BE2C (cell line): ENCODE measurements at regions not wholly inside any gene's neighbourhood (a gene's known extent, or its start where the extent isn't known, plus 50 kb on each side); places are given as distances from the start of the nearest gene placed in this dataset.

Source experiments
- DNase-seq: peaks from one replicate; pipeline ENCODE4 v3.0.0-alpha.2; 2020
- H3K27me3 ChIP-seq: fragments of 250-450 bp; sonication (Bioruptor Pico); 2 replicates; pipeline ENCODE4 v1.5.1; 2020; ENCODE audit warnings: mild to moderate bottlenecking
- H3K36me3 ChIP-seq: fragments of 250-450 bp; sonication (Bioruptor Pico); 2 replicates; pipeline ENCODE4 v1.5.1; 2020; ENCODE audit warnings: mild to moderate bottlenecking
- H3K4me1 ChIP-seq: fragments of 250-450 bp; sonication (Bioruptor Pico); 2 replicates; pipeline ENCODE4 v1.5.1; 2020
- H3K4me3 ChIP-seq: 2 replicates; pipeline ENCODE4 v1.5.1; 2011; ENCODE audit warnings: low read depth, low read length
- H3K9me3 ChIP-seq: fragments of 250-450 bp; sonication (Bioruptor Pico); 2 replicates; pipeline ENCODE4 v1.5.1; 2020
- TF ChIP-seq, protein P1 (sequence below): IDR thresholded peaks from 2 replicates; pipeline ENCODE4 v1.5.1; 2012; ENCODE audit warnings: mild to moderate bottlenecking, low read depth, low read length

DNA sequence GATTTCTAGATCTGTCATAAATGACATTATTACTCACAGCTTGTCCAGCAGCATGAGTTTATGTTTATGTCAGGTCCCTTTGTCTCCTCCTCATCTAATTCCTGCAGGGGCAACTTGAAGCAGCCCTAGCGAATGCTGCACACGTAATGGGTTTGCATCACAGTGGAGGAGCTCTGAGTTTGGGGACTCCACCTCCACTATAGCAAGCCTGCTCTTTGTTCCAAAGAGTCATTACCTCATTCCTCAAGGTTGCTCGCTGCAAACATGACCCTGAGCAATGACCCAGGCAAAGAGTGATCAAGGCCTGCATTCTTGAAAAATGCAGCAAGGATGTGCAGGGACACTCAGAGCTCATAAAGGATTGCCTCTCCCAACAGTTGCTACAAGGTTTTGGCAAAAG, 261.9 kb downstream of the HHIPL2 start:
- H3K9me3 ChIP-seq, result no peaks in the 10 kb centered on the region
- no peaks in the 10 kb centered on the region for H3K4me1 ChIP-seq
- DNase-seq, result no peak
- no peak overlapping the region for H3K4me3 ChIP-seq
- H3K27me3 ChIP-seq, result no peaks in the 10 kb centered on the region
- H3K36me3 ChIP-seq, result no peaks in the 10 kb centered on the region
- TF ChIP-seq, protein P1, sequence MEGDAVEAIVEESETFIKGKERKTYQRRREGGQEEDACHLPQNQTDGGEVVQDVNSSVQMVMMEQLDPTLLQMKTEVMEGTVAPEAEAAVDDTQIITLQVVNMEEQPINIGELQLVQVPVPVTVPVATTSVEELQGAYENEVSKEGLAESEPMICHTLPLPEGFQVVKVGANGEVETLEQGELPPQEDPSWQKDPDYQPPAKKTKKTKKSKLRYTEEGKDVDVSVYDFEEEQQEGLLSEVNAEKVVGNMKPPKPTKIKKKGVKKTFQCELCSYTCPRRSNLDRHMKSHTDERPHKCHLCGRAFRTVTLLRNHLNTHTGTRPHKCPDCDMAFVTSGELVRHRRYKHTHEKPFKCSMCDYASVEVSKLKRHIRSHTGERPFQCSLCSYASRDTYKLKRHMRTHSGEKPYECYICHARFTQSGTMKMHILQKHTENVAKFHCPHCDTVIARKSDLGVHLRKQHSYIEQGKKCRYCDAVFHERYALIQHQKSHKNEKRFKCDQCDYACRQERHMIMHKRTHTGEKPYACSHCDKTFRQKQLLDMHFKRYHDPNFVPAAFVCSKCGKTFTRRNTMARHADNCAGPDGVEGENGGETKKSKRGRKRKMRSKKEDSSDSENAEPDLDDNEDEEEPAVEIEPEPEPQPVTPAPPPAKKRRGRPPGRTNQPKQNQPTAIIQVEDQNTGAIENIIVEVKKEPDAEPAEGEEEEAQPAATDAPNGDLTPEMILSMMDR, result no peak

DNA sequence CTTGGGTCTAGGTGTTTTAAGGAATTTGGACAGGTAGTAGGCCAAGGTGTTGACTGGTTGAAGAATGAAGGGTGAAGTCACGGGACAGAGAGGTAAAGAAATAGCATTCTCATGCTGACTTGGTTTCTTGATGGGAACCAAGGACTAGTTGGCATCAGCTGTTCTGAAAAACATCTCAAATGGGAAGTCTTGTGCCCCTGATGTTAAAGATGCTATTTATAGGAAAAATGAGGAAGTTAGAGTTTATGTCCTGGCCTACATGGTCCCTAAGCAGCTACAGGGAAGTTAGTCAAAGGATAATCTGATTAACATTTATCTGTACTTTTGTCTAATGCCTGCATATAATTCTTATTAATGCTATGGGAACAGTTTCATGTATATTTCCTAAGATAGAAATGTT, 262.4 kb downstream of the HHIPL2 start:
- no peak for DNase-seq
- Histone ChIP-seq H3K9me3 (no peaks in the 10 kb centered on the region), H3K27me3 (no peaks in the 10 kb centered on the region), H3K36me3 (no peaks in the 10 kb centered on the region), H3K4me1 (no peaks in the 10 kb centered on the region), H3K4me3 (no peak overlapping the region)
- TF ChIP-seq, protein P1, result no peak

DNA sequence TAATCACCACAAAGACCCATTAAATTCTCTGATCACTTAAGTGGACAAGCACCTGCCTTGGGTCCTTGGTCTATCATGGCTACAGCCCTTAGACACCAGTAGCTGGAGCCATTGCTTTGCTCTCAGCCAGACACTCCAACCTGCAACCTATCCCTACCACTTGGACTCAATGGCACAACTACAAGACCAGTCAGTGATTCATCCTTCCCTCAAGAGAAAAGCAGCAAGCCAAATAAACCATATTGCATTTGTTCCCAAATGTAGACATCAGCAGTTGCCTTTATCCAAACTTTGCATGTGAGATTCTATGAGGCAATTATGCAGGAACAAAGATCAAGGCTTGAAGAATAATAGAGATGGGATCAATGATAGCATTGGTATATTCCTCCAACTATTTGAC, 263.4 kb downstream of the HHIPL2 start:
- DNase-seq, result no peak
- no peaks in the 10 kb centered on the region for H3K27me3 ChIP-seq

DNA sequence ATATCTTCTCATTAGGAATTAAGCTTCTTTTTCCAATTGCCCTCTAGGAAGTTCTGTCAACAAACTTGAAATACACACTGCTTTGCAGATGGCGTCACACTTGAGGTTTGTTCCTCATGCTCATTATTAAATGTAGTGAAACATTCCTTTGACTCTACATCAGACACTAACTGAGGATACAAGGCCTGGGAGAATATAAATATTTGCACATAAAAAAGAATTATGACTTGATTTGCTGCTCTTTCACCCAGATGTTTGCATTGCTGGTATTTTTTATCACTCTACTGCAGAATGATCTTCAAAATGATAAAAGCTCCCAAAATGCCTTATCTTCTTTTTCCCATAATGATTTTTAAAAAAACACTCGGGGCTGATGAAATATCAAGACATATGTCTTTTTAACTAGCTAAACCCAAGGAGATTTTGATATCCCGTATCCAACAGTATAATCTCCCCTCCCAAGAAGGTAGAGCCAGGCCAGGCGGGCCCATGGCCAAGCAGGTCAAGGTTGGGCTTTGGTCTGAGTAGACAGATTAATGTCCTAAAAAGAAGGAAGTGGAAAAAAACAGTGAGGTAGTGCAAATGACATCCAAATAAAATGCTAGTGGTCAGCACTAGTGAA, 264.6 kb downstream of the HHIPL2 start:
- H3K9me3 ChIP-seq, result no peaks in the 10 kb centered on the region
- no peak overlapping the region for H3K4me3 ChIP-seq
- H3K4me1 ChIP-seq, result no peaks in the 10 kb centered on the region
- DNase-seq, result no peak
- no peaks in the 10 kb centered on the region for H3K36me3 ChIP-seq
- TF ChIP-seq, protein P1, result no peak
- H3K27me3 ChIP-seq, result no peaks in the 10 kb centered on the region

More for the DNA sequence above, 263.4 kb downstream of the HHIPL2 start:
- Histone ChIP-seq H3K9me3 (no peaks in the 10 kb centered on the region), H3K4me1 (no peaks in the 10 kb centered on the region), H3K4me3 (no peak overlapping the region), H3K36me3 (no peaks in the 10 kb centered on the region)
- TF ChIP-seq, protein P1, result no peak

DNA sequence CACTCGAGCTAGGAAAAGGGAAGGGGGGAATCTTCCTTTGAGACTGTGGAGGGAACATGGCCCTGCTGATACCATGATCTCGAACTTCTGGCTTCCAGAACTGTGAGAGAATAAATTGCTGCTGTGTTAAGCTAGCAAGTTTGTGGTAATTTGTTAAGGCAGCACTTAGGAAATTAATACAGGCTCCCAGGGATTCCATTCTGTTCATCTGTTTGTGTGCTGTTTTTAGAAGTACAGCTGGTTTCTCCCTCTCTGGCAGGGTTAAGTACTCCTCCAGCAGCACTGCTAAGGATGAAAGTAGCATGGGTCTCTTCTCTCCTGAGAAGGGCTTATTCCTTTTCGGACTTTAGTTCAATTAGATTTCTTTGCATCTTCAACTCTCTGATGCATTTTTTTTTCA, 268.3 kb downstream of the HHIPL2 start:
- Histone ChIP-seq H3K9me3 (no peaks in the 10 kb centered on the region), H3K4me3 (no peak overlapping the region), H3K4me1 (no peaks in the 10 kb centered on the region), H3K36me3 (no peaks in the 10 kb centered on the region), H3K27me3 (no peaks in the 10 kb centered on the region)
- no peak for DNase-seq
- TF ChIP-seq, protein P1, result no peak

DNA sequence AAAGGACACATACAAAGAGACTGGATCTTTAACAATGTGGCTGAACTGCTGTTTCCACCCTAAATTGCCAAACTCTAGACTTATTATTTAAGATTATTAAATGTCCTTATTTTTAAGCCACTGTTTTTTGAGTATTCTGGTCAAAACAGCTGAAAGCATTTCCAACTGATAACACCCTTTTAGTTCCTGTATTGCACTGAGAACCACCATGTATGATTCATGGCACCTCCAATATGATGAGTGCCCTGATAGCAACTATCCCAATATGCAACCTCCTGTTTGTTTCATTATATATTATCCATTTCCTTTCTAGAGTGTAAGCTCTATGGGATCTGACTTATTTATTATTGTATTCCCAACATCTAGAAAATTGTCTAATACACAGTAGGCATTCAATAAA, 269.4 kb downstream of the HHIPL2 start:
- no peak for DNase-seq
- H3K9me3 ChIP-seq, result no peaks in the 10 kb centered on the region

More for the DNA sequence above, 269.4 kb downstream of the HHIPL2 start:
- no peak overlapping the region for H3K4me3 ChIP-seq
- no peaks in the 10 kb centered on the region for H3K36me3 ChIP-seq
- no peaks in the 10 kb centered on the region for H3K27me3 ChIP-seq
- no peaks in the 10 kb centered on the region for H3K4me1 ChIP-seq
- TF ChIP-seq, protein P1, result no peak
